PC-9 (cell line): ENCODE measurements at regions not wholly inside any gene's neighbourhood (a gene's known extent, or its start where the extent isn't known, plus 50 kb on each side); places are given as distances from the start of the nearest gene placed in this dataset.
A peak's percentile ranks its signal among the peaks of the same experiment; 100 is the strongest.

Source experiments
- BruUV-seq: library from RNA; stranded (reverse); fragments of 400-500 nt; replicated peaks from 2 replicates; lab custom pipeline; 2021; lab: Mats Ljungman, UMichigan
- CTCF ChIA-PET: fragments of 300-600 bp; sonication (Branson Sonifier 250); formaldehyde crosslinking; loops from one replicate; lab custom pipeline; 2022; ENCODE audit warnings: antibody characterized with exemption; lab: Charles Lee
- POLR2A ChIA-PET: fragments of 300-600 bp; sonication (Branson Sonifier 250); formaldehyde crosslinking; loops from one replicate; lab custom pipeline; 2022; ENCODE audit warnings: antibody characterized with exemption; ENCODE audit not compliant: unreplicated experiment; lab: Charles Lee
- DNase-seq, 2 experiments: peaks; one replicate each; pipeline versions ENCODE4 v3.0.0 to v3.0.0-alpha.2; 2015 to 2022; ENCODE audit warnings: mixed read lengths in 1 of 2
- H2AFZ ChIP-seq: fragments of 200-600 bp; sonication (generic); 2 replicates; pipeline ENCODE4 v1.8.1; 2017; ENCODE audit warnings: antibody characterized with exemption
- H3F3A ChIP-seq: fragments of 200-600 bp; sonication (generic); 2 replicates; pipeline ENCODE4 v1.8.1; 2017; ENCODE audit warnings: antibody characterized with exemption, mild to moderate bottlenecking, low read depth; ENCODE audit not compliant: insufficient read depth
- H3K27ac ChIP-seq: fragments of 200-600 bp; sonication (generic); 2 replicates; pipeline ENCODE4 v1.6.1; 2016; ENCODE audit warnings: mixed run types
- H3K27me3 ChIP-seq: fragments of 200-600 bp; sonication (generic); 2 replicates; pipeline ENCODE4 v1.6.1; 2016; ENCODE audit warnings: low read depth, mixed run types; ENCODE audit not compliant: insufficient read depth
- H3K36me3 ChIP-seq: fragments of 200-600 bp; sonication (generic); 2 replicates; pipeline ENCODE4 v1.6.1; 2016; ENCODE audit warnings: low read depth, mixed run types
- H3K4me1 ChIP-seq: fragments of 200-600 bp; sonication (generic); replicated peaks from 2 replicates; pipeline ENCODE4 v1.6.1; 2016; ENCODE audit warnings: mixed run types; ENCODE audit not compliant: insufficient read depth
- H3K4me2 ChIP-seq: fragments of 200-600 bp; sonication (generic); 2 replicates; pipeline ENCODE4 v1.6.1; 2017; ENCODE audit warnings: mixed run types
- H3K4me3 ChIP-seq: fragments of 200-600 bp; sonication (generic); 2 replicates; pipeline ENCODE4 v1.6.1; 2016; ENCODE audit warnings: mixed run types
- H3K79me2 ChIP-seq: fragments of 200-600 bp; sonication (generic); 2 replicates; pipeline ENCODE4 v1.6.1; 2017; ENCODE audit warnings: low read depth, mixed run types
- H3K9me2 ChIP-seq: fragments of 200-600 bp; sonication (generic); 2 replicates; pipeline ENCODE4 v1.8.1; 2017; ENCODE audit warnings: mild to moderate bottlenecking; ENCODE audit not compliant: insufficient read depth
- H3K9me3 ChIP-seq: fragments of 200-600 bp; sonication (generic); 2 replicates; pipeline ENCODE4 v1.8.1; 2016; ENCODE audit warnings: low read depth; ENCODE audit not compliant: insufficient read depth
- H4K20me1 ChIP-seq: fragments of 200-600 bp; sonication (generic); 2 replicates; pipeline ENCODE4 v1.8.1; 2017; ENCODE audit not compliant: insufficient read depth
- CTCF ChIP-seq: fragments of 200-600 bp; sonication (generic); conservative IDR thresholded peaks from 2 replicates; pipeline ENCODE4 v1.6.1; 2017; ENCODE audit warnings: mixed run types, antibody characterized with exemption, mild to moderate bottlenecking, moderate library complexity
- EZH2 ChIP-seq: fragments of 200-600 bp; sonication (generic); IDR thresholded peaks from 2 replicates; pipeline ENCODE4 v1.8.0; 2017; ENCODE audit warnings: antibody characterized with exemption, low read depth
- intact Hi-C: fragments of 100-400 bp; cut with micrococcal nuclease; formaldehyde crosslinking; loops from one replicate; pipeline ENCODE4 v1.10.0; 2022; ENCODE audit not compliant: unreplicated experiment

- no peaks in the 10 kb centered on the region for H3K36me3 ChIP-seq
- H3K4me2 ChIP-seq, result no peak overlapping the region
- H2AFZ ChIP-seq, result no peak overlapping the region
- H3K27me3 ChIP-seq, result no peaks in the 10 kb centered on the region
- no peak for TF ChIP-seq EZH2
- no peak for TF ChIP-seq CTCF
- no peaks in the 10 kb centered on the region for H3K9me2 ChIP-seq
- CTCF ChIA-PET, result no interaction called here
- H3K4me1 ChIP-seq, result no peaks in the 10 kb centered on the region
- no peak for DNase-seq
- no peak overlapping the region for H3K4me3 ChIP-seq
- H3K9me3 ChIP-seq, result no peaks in the 10 kb centered on the region
- H3K27ac ChIP-seq, result no peak overlapping the region
- no peaks in the 10 kb centered on the region for H4K20me1 ChIP-seq
- no TSS peak for BruUV-seq
- intact Hi-C loops, result no loop called here
- POLR2A ChIA-PET, result no interaction called here
- H3K79me2 ChIP-seq, result no peaks in the 10 kb centered on the region
- H3F3A ChIP-seq, result no peaks in the 10 kb centered on the region
Measured at GRCh38 chr5:35354751-35355150, 124.5 kb upstream of the PRLR start.

GRCh38 chr5:35345222-35345621 is 114.9 kb upstream of the PRLR start:
- intact Hi-C loops, result no loop called here
- no peak for DNase-seq

GRCh38 chr5:35342664-35343063 is 112.4 kb upstream of the PRLR start:
- ChIA-PET POLR2A (no interaction called here), CTCF (no interaction called here)
- no TSS peak for BruUV-seq
- Histone ChIP-seq H3K9me2 (no peaks in the 10 kb centered on the region), H3K9me3 (no peaks in the 10 kb centered on the region), H3K27ac (no peak overlapping the region), H3K36me3 (no peaks in the 10 kb centered on the region), H3K4me1 (no peaks in the 10 kb centered on the region), H3K27me3 (no peaks in the 10 kb centered on the region), H3F3A (no peaks in the 10 kb centered on the region), H3K4me2 (no peak overlapping the region), H3K4me3 (no peak overlapping the region), H3K79me2 (no peaks in the 10 kb centered on the region), H4K20me1 (no peaks in the 10 kb centered on the region), H2AFZ (no peak overlapping the region)
- intact Hi-C loops, result no loop called here
- TF ChIP-seq CTCF (no peak), EZH2 (no peak)
- peak in 1 of 2 experiments; percentile 28 for DNase-seq

More at GRCh38 chr5:35345222-35345621, 114.9 kb upstream of the PRLR start:
- Histone ChIP-seq H2AFZ (no peak overlapping the region), H4K20me1 (no peaks in the 10 kb centered on the region), H3K27ac (no peak overlapping the region), H3K79me2 (no peaks in the 10 kb centered on the region), H3K4me1 (no peaks in the 10 kb centered on the region), H3K27me3 (no peaks in the 10 kb centered on the region), H3F3A (no peaks in the 10 kb centered on the region), H3K4me2 (no peak overlapping the region), H3K4me3 (no peak overlapping the region), H3K9me2 (no peaks in the 10 kb centered on the region), H3K9me3 (no peaks in the 10 kb centered on the region), H3K36me3 (no peaks in the 10 kb centered on the region)
- CTCF ChIA-PET, result no interaction called here
- no TSS peak for BruUV-seq
- POLR2A ChIA-PET, result no interaction called here
- TF ChIP-seq EZH2 (no peak), CTCF (no peak)
